ENCODE measurements at regions not wholly inside any gene's neighbourhood (a gene's known extent, or its start where the extent isn't known, plus 50 kb on each side); places are given as distances from the start of the nearest gene placed in this dataset.

DNA sequence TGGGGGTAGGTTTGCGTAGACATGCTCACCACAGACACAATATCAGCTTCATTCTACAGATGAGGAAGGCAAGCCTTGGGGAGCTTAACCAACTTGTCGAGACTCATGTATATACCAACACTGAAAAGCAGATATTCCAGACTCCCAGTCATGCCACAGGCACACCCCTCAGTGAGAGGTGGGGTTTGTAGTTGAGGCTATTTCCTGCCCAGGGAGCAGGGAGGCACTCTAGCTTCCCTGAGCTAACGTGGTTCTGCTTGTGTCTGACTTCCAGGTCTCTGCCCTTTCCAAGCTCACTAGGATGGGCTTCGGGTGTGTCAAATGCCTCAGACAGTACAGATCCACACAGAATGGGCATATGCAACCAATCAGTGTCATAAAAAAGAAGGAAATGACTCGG lies 122.3 kb upstream of the RUNX1 start:
- Histone ChIP-seq H4K91ac (ENCODE audit: insufficient read length, low read depth, low read length) (no peak overlapping the region), H2AFZ (ENCODE audit: low read length) (no peak overlapping the region), H4K8ac (replicated peaks; ENCODE audit: insufficient read length, low read depth, low read length) (no peak overlapping the region), H2BK5ac (ENCODE audit: insufficient read length, low read length) (no peak overlapping the region), H3K18ac (ENCODE audit: insufficient read length, low read depth, low read length) (no peak overlapping the region), H2BK20ac (ENCODE audit: low read depth, low read length, poor library complexity, severe bottlenecking) (no peak overlapping the region), H3K79me2 (ENCODE audit: insufficient read depth, low read length) (no peaks in the 10 kb centered on the region), H3K14ac (ENCODE audit: insufficient read depth, low read length) (no peak overlapping the region), H3T11ph (ENCODE audit: low read length) (no peak overlapping the region), H3K4me2 (ENCODE audit: insufficient read depth, insufficient read length, low read length) (no peak overlapping the region), H3K9me3 (ENCODE audit: control insufficient read depth, low read depth, low read length) (no peaks in the 10 kb centered on the region), H4K5ac (ENCODE audit: insufficient read length, low read depth, low read length) (no peak overlapping the region), H3K23ac (ENCODE audit: insufficient read length, low read depth, low read length) (no peak overlapping the region), H3K79me1 (ENCODE audit: insufficient read depth, low read depth, low read length, poor library complexity, severe bottlenecking) (no peaks in the 10 kb centered on the region), H3K56ac (ENCODE audit: insufficient read length, low read depth, low read length) (no peak overlapping the region), H2AK5ac (ENCODE audit: insufficient read length, low read length) (no peak overlapping the region), H3K23me2 (ENCODE audit: insufficient read length, low read depth, low read length, poor library complexity, severe bottlenecking) (no peaks in the 10 kb centered on the region), H2BK120ac (ENCODE audit: low read depth, low read length, poor library complexity, severe bottlenecking) (no peak overlapping the region), H3K27me3 (ENCODE audit: insufficient read depth, low read length) (no peaks in the 10 kb centered on the region), H3K4ac (ENCODE audit: low read depth, low read length) (no peak overlapping the region), H3K4me1 (ENCODE audit: insufficient read depth, low read length) (no peaks in the 10 kb centered on the region), H3K9ac (ENCODE audit: extremely low read depth, insufficient read length, low read length) (no peak overlapping the region), H2BK12ac (ENCODE audit: insufficient read length, low read depth, low read length) (no peak overlapping the region), H4K20me1 (ENCODE audit: control insufficient read depth, insufficient read depth, insufficient read length) (no peaks in the 10 kb centered on the region), H3K27ac (ENCODE audit: insufficient read length, low read depth, low read length) (no peak overlapping the region), H2BK15ac (ENCODE audit: low read depth, low read length) (no peak overlapping the region)
- H3K27me3 Mint-ChIP-seq (ENCODE audit: low read depth): no peaks in the 10 kb centered on the region
- H3K4me3 Mint-ChIP-seq: no peak overlapping the region
- no CpG with 5 or more reads among the region's 5 CpGs for WGBS (ENCODE audit: extremely low coverage, insufficient read length, low lambda C conversion rate)
- no peak for DNase-seq
- TF ChIP-seq CTCF (conservative IDR thresholded peaks at IDR 0.05): no peak
- no peak overlapping the region for H3K27ac Mint-ChIP-seq
- H3K36me3 Mint-ChIP-seq (ENCODE audit: insufficient read depth in 1 of 3, low read depth in 3 of 3): 0 out of 7 replicates have a peak, but pooled peaks cover 0 to 4% (median 0%) of the 10 kb centered on the region in 3 experiments
- H3K9me3 Mint-ChIP-seq: no peaks in the 10 kb centered on the region; a peak in 1 of 5 replicates
- peaks cover 13 to 14% of the 10 kb centered on the region in 2 experiments for H3K4me1 Mint-ChIP-seq

Measured in H9 (cell line).